Transverse colon (tissue), 3 donors: ENCODE measurements at regions not wholly inside any gene's neighbourhood (a gene's known extent, or its start where the extent isn't known, plus 50 kb on each side); places are given as distances from the start of the nearest gene placed in this dataset.

ENCODE experiments used
- CTCF ChIP-seq, 5 experiments: fragments of 200-600 bp in 3 of 5; fragments of 450-650 bp in 2 of 5; sonication (generic) in 3 of 5; IDR thresholded peaks; 1 replicate in 2 of 5; 2 replicates in 3 of 5; pipeline ENCODE4 v1.5.1; 2016 to 2017; ENCODE audit warnings: antibody characterized with exemption in 5 of 5, inconsistent platforms in 3 of 5, mild to moderate bottlenecking in 2 of 5, moderate library complexity in 1 of 5
- EP300 ChIP-seq: sonication (generic); formaldehyde crosslinking; IDR thresholded peaks from one replicate; pipeline ENCODE4 v1.6.1; 2017; ENCODE audit warnings: antibody characterized with exemption, low read depth
- POLR2A ChIP-seq: fragments of 450-650 bp; IDR thresholded peaks from one replicate; pipeline ENCODE4 v1.6.1; 2016; ENCODE audit warnings: antibody characterized with exemption, mild to moderate bottlenecking, moderate library complexity

GRCh38 chr2:23053601-23054000, 331.4 kb upstream of the KLHL29 start:
- TF ChIP-seq CTCF (IDR thresholded peaks at IDR 0.05), result no peak
- TF ChIP-seq POLR2A, result no peak
- no peak for TF ChIP-seq EP300
